HG03045 (cell line): ENCODE measurements at regions not wholly inside any gene's neighbourhood (a gene's known extent, or its start where the extent isn't known, plus 50 kb on each side); places are given as distances from the start of the nearest gene placed in this dataset.

Experiments used
- ATAC-seq: cut with Tn5 transposase; IDR thresholded peaks from one replicate; pipeline ENCODE4 v1.9.1; 2021; ENCODE audit warnings: mild to moderate bottlenecking, moderate library complexity; ENCODE audit not compliant: unreplicated experiment

GRCh38 chr5:74384851-74385250 is 255.7 kb downstream of the ENC1 start:
- ATAC-seq, result no peak

DNA sequence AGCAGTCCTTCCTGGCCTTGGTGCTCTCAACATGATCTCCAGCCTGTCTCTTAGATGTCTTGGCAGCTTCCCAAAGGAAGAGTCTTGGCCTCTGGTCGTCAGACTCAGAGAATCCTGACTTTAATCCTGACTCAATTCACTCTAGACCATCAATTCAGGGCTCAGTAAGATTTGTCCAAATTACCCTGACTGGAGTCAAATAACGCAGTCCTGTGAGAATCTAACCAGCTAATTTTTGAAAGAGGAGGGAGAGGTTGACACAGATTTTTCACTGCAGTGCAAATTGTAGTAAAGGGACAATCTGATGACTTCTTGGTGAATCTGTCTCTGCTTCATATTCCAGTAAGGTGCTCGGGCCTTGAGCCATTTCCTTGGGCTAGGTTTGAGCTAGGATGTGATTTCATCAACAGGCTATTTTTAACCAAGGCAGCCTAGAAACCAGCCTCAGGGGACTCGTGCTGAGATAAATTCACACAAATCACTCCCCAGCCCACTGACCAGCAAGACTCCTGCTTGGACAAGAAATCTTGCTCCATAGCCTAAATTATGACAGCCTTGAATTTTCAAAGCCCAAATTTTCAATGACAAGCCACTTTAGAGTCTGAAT is 257.4 kb downstream of the ENC1 start:
- no peak for ATAC-seq

GRCh38 chr5:74382123-74382855 is 258.2 kb downstream of the ENC1 start:
- no peak for ATAC-seq

DNA sequence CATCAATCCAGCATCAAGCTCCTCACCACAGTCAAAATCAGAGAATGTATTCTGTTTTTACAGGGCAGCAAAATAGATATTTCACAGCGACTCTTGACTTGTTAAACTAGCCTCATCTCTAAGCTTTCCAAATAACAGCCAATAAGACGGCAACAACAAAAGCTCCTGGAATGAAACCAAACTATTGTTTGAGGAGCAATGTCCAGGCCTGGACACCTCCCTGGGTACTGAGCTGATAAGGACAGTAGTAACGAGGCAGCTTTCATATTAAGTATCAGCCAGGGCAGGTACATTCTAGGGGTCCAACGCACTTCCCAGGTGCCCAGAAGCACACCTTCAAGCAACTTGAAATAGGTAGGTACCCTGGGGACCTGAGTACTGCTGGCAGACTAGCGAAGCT is 260.3 kb downstream of the ENC1 start:
- no peak for ATAC-seq

- no peak for ATAC-seq
Observed at GRCh38 chr5:74378464-74378863, 262.1 kb downstream of the ENC1 start.

GRCh38 chr5:74376187-74376586 is 264.3 kb downstream of the ENC1 start:
- no peak for ATAC-seq

DNA sequence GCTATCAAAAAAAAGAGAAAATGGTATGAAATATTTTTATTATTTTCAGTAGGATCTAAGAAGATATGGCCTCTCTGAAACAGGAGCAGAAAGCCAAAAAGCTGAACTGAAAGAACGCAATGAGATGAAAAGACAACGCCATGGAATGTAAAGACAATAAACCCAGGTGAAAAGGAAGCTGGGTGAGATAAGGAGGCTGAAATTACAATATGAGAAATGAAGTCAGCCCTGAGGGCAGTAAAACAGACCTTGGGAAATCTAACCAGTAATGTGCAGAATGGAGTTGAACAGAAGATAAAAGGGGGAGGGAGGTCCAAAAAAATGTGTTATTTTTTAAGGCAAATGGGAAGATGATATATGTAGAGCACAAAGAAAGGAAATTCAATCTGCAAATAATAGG is 265.3 kb downstream of the ENC1 start:
- no peak for ATAC-seq

GRCh38 chr5:74374656-74375055 is 265.9 kb downstream of the ENC1 start:
- no peak for ATAC-seq

DNA sequence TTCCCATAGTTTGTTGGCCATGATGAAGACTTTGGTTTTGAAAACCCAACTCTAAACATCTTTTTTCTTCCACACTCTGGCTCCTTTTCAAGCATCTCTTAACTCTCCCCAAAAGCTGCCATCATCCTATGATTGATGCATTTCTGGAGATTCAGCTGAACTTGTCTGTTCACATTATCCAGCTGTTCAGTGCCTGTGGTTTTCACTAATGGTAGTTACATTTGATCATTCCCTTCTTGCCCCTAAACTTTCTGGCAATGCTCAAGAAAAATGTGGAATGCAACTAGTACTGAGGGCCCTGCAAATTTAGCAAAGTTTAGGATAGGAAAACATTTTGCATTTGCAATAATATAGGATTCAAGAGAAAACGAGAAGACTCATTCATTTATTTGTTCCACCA is 267.5 kb downstream of the ENC1 start:
- no peak for ATAC-seq

DNA sequence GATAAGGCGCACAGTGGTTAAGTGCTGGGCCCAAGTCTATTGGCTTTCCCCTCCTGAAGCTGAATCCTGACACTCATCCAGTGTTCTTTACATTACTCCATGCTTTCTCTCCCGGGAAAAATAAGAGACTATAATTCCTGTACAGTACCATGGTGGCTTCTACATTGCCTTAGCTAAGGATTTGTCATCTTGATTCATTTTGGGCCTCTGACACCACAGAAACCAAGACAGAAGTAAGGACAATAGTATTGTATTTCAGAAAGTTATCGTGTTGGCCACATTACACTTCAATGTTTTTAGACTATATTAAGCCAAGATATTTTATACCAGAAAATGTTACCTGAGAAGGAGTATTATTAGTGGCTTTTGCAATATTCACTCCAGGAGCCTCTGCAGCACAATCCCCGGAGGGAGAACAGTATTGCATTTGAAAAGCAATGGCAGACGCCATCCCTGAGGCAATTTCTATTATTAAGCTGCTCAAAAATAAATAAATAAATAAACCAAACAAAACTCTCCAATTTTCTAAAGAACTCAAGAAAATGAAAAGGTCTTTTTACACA is 267.9 kb downstream of the ENC1 start:
- ATAC-seq, result no peak

GRCh38 chr5:74372051-74372450 is 268.5 kb downstream of the ENC1 start:
- no peak for ATAC-seq

GRCh38 chr5:74371621-74372020 is 268.9 kb downstream of the ENC1 start:
- ATAC-seq, result no peak

DNA sequence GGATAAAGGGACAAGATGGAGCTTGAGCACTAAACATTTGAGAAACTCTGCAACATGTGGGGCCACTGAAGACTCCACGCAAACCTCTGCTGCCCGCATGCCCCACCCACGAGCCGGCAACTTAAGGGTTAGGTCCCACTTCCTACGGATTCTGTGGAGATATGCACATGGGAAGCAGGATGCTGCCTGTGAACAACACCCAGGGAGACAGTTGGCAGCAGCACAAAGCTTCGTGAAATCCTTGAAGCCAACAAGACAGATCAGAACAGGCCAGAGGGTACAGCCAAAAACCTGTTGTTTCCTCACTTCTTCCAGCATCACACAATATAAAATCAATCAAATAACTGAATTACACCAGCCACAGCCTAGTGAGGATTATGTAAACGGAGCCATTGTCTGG is 270.4 kb downstream of the ENC1 start:
- no peak for ATAC-seq

- no peak for ATAC-seq
Observed at GRCh38 chr5:74369173-74369572, 271.4 kb downstream of the ENC1 start.

- ATAC-seq, result no peak
Observed at GRCh38 chr5:74367934-74368333, 272.6 kb downstream of the ENC1 start.

GRCh38 chr5:74367241-74367733 is 273.2 kb downstream of the ENC1 start:
- ATAC-seq, result no peak

DNA sequence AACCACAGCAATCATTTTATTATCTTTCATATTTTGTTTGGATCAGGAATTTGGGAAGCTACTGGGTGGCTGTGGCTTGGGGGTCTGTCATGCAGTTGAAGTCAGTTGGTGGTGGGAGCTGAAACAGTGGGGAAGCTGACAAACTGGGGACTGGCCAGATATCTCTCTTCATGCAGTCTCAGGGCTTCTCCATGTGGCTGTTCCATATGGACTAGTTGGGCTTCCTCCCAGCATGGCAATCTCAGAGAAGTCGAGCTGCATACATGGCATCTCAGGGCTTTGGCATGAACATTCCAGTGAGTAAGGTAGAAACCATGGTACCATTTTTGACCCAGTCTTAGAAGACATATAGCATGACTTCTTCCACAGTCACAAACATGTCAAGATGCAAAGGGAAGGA is 274.8 kb downstream of the ENC1 start:
- ATAC-seq, result no peak

GRCh38 chr5:74364507-74364906 is 276.0 kb downstream of the ENC1 start:
- no peak for ATAC-seq

DNA sequence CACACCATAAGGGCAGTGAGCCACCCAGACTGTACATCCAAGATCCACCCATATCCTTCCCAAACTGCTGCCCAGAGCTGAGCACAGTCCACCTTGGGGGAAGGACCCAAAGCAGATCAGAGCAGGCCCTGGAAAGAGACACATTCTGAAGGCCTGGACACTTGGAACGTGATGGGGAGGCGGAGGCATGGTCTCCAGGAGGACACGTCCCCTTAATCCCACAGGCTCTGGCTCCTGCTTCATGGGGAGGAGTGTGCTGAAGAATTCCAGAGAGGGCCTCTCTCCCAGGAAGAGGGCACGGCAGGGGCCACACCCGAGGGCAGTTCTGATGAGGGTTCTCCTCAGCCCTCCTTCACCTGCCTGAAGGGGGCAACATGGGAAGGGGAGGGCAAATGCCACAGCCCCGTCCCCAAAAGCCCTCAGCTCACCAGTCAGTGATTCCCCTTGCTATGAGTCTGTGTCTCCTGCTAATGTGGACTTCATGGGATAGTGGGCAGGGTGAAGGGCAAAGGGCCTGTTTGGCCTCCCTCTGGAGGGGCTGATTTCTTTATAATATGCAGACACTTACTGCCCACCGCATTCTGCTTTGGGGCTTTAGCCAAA is 276.8 kb downstream of the ENC1 start:
- ATAC-seq, result no peak

DNA sequence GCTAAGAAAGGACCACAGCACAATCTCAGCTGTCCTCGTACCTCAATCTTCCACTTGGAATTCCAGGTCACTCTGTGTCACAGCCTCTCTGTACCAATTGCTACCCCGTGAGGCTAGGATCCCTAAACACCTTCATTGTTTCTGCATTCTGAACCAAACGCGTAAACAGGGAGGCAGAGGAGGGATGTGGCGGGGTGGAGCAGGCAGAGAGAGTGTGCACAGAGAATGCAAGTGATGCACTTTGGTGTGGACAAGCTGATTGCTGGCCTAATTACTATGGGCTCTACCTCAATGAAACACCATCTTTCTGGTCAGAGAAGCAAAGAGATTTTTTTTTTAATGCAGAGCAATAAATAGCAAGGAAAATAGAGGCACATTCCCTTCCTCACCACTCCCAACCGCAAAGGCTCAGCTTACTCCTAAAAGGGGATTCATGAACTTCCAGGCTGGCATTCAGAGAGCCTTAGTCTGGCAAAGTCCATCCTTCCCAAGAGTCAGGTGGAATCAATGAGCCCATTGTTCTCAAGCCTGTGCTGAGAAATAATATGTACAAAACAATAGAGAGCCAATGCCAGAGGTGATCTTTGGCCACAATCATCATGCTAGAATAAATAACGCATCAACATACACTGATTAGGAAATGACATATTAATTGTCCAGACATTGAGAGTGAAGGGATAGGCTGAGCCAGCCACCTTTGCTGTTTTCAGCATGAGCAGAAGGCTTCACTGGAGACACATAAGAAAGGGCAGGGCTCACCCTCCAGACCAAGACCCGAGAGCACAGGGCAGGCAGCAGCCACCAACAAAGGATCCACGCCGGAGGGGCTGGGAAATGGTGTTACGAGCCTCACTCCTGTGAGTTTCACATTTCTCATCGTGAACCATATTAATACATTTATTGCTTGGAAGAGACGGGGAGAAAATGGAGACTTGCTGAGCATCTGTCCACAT is 278.8 kb downstream of the ENC1 start:
- ATAC-seq, result no peak
